ENCODE measurements at regions not wholly inside any gene's neighbourhood (a gene's known extent, or its start where the extent isn't known, plus 50 kb on each side); places are given as distances from the start of the nearest gene placed in this dataset.
"Not testable (repeated sequence)": the region's sequence is repeated elsewhere in the genome, so short reads cannot be mapped to it uniquely, and the experiment has no call there.

GRCh38 chr2:87348556-87348955 lies 326.9 kb upstream of the PLGLB1 start:
- TF ChIP-seq EZH2 (IDR thresholded peaks at IDR 0.05; ENCODE audit: insufficient read depth, poor library complexity, severe bottlenecking); EZH2phosphoT487 (IDR thresholded peaks at IDR 0.05; ENCODE audit: insufficient read depth, low read depth): not testable (repeated sequence)
